ENCODE measurements at regions not wholly inside any gene's neighbourhood (a gene's known extent, or its start where the extent isn't known, plus 50 kb on each side); places are given as distances from the start of the nearest gene placed in this dataset.
A peak's percentile ranks its signal among the peaks of the same experiment; 100 is the strongest.

DNA sequence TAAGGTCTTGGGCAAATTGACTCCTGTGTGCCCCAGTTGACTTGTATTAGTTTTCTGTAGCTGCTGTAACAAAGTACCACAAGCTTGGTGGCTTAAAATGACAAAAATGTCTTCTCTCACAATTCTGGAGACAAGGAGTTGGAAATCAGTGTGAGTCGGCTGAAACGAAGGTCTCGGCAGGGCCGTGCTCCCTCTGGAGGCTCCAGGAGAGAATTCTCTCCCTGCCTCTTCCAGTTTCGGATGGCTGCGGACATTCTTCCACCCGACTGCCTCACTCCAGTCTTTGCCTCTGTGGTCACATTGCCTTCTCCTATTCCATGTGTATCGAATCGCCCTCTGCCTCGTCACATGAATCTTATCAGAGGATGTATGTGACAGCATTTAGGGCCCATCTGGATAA lies 66.0 kb upstream of the PHOX2B start:
- TF ChIP-seq, protein P1, sequence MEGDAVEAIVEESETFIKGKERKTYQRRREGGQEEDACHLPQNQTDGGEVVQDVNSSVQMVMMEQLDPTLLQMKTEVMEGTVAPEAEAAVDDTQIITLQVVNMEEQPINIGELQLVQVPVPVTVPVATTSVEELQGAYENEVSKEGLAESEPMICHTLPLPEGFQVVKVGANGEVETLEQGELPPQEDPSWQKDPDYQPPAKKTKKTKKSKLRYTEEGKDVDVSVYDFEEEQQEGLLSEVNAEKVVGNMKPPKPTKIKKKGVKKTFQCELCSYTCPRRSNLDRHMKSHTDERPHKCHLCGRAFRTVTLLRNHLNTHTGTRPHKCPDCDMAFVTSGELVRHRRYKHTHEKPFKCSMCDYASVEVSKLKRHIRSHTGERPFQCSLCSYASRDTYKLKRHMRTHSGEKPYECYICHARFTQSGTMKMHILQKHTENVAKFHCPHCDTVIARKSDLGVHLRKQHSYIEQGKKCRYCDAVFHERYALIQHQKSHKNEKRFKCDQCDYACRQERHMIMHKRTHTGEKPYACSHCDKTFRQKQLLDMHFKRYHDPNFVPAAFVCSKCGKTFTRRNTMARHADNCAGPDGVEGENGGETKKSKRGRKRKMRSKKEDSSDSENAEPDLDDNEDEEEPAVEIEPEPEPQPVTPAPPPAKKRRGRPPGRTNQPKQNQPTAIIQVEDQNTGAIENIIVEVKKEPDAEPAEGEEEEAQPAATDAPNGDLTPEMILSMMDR (IDR thresholded peaks at IDR 0.05), result peak in 4 of 6 experiments; percentile 29 to 46 (median 32)
- no peak for TF ChIP-seq POLR2A (IDR thresholded peaks at IDR 0.05)
